ENCODE measurements at regions not wholly inside any gene's neighbourhood (a gene's known extent, or its start where the extent isn't known, plus 50 kb on each side); places are given as distances from the start of the nearest gene placed in this dataset.
A peak's percentile ranks its signal among the peaks of the same experiment; 100 is the strongest.

DNA sequence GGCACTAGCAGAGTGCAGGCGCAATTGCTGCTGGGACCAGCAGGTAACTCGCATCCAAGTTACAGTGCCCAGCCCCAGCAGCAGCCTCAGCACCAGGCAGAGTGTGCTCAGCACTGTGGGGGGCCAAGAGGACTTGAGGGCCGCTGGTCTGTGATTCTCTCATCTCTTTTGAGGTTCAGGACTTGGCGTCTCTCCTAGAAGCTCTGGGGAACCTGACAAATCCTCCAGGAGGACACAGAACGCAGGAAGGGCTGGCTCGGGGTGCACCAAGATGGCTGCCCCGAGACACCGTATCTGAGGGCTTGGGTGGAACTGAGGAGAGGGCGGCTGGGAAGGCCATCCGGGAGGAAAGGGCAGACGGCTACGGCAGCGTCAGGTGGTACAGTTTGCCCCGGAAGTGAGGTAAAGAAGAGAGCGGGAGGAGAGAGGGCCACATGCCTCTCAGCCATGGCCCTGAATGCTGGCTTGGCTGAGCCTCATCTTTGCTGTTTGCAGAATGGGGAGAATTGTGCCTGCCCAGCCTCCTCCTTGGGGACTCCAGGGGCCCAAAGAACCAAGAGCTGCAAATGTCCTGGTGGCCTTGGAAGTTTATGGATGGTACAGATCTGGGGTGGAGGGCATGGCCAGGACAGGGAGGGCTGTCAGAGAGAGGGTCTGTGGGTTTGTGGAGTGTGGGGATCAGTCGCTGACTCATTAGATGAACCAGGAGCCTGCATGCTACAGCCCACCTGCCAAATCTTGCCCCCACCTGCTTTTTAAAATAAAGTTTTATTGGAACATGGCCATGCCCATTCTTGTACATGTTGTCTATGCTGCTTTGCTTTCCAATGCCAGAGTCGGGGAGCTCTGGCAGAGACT is 78.0 kb downstream of the MYEOV start:
- no peak overlapping the region for H3K4me3 ChIP-seq (ENCODE audit: low read depth, poor library complexity, severe bottlenecking)
- peak; percentile 9 to 45 for DNase-seq (ENCODE audit: low spot score in 2 of 2)
- WGBS, 2 donors: 88 to 90% methylated on average over 17 of the region's 17 CpGs
- TF ChIP-seq, protein P1, sequence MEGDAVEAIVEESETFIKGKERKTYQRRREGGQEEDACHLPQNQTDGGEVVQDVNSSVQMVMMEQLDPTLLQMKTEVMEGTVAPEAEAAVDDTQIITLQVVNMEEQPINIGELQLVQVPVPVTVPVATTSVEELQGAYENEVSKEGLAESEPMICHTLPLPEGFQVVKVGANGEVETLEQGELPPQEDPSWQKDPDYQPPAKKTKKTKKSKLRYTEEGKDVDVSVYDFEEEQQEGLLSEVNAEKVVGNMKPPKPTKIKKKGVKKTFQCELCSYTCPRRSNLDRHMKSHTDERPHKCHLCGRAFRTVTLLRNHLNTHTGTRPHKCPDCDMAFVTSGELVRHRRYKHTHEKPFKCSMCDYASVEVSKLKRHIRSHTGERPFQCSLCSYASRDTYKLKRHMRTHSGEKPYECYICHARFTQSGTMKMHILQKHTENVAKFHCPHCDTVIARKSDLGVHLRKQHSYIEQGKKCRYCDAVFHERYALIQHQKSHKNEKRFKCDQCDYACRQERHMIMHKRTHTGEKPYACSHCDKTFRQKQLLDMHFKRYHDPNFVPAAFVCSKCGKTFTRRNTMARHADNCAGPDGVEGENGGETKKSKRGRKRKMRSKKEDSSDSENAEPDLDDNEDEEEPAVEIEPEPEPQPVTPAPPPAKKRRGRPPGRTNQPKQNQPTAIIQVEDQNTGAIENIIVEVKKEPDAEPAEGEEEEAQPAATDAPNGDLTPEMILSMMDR (IDR thresholded peaks at IDR 0.05): no peak
- TF ChIP-seq POLR2A (IDR thresholded peaks at IDR 0.05): no peak
- intact Hi-C loops (cut with DNase I; ENCODE audit: low total_unique reads): no loop called here

GRCh38 chr11:69372589-69373250 is 78.8 kb downstream of the MYEOV start:
- 87 to 88% methylated on average over 13 of the region's 13 CpGs for WGBS, 2 donors
- TF ChIP-seq, protein P1 (IDR thresholded peaks at IDR 0.05): no peak
- no peak for TF ChIP-seq POLR2A (IDR thresholded peaks at IDR 0.05)
- intact Hi-C loops (cut with DNase I; ENCODE audit: low total_unique reads): no loop called here
- DNase-seq (ENCODE audit: low spot score in 2 of 2): peak in 1 of 2 donors; percentile 52
- no peak overlapping the region for H3K4me3 ChIP-seq (ENCODE audit: low read depth, poor library complexity, severe bottlenecking)

- intact Hi-C loops (cut with DNase I; ENCODE audit: low total_unique reads): no loop called here
- no peak for TF ChIP-seq POLR2A (IDR thresholded peaks at IDR 0.05)
- TF ChIP-seq, protein P1 (IDR thresholded peaks at IDR 0.05): no peak
- DNase-seq (ENCODE audit: low spot score in 2 of 2): peak in 1 of 2 donors; percentile 46
- 95 to 97% methylated on average over 2 of the region's 2 CpGs for WGBS, 2 donors
- H3K4me3 ChIP-seq (ENCODE audit: low read depth, poor library complexity, severe bottlenecking): no peak overlapping the region
Observed at GRCh38 chr11:69373251-69373635, 79.3 kb downstream of the MYEOV start.

DNA sequence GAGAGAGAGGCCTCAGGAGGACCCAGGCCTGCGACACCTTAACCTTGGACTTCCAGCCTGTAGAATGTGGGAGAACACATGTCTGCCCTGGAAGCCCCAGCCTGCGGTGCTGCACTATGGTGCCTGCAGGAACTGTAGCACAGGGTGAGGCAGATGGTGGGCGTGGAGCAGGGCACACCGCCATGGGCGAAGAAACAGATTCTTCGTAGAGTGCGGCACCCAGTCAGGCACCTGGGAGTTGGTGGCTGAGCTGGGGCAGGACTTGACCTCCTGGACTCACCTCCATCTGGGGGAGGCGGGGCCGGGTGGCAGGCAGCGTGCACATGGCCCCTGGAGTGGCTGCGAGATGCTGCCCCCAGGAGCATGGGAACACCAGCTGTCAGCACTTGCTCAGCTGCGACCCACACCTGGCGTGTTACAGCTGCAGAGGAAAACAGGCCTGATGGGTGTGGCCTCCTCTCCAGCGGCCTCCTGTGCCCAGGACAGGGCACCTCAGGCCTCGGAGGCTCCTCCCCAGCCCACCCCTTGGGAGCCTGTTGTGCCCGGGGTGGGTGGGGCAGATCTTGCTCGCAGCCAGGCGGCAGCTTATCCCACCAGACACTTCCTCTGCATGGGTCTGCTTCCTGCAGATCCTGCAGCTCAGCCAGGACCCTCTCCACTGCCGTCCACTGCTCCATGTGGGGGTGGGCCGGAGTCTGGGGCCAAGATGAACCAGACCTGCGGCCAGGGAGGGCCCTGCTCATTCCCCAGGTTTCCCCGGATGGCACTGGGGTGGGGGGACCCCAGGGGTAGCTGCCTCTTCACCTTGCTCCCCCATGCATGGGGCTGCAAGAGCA is 80.4 kb downstream of the MYEOV start:
- 53 to 61% methylated on average over 17 to 18 of the region's 22 CpGs for WGBS, 2 donors
- peak; percentile 14 to 83 for DNase-seq (ENCODE audit: low spot score in 2 of 2)
- intact Hi-C loops (cut with DNase I; ENCODE audit: low total_unique reads): no loop called here
- no peak overlapping the region for H3K4me3 ChIP-seq (ENCODE audit: low read depth, poor library complexity, severe bottlenecking)
- TF ChIP-seq POLR2A (IDR thresholded peaks at IDR 0.05): no peak
- TF ChIP-seq, protein P1 (IDR thresholded peaks at IDR 0.05): no peak

DNA sequence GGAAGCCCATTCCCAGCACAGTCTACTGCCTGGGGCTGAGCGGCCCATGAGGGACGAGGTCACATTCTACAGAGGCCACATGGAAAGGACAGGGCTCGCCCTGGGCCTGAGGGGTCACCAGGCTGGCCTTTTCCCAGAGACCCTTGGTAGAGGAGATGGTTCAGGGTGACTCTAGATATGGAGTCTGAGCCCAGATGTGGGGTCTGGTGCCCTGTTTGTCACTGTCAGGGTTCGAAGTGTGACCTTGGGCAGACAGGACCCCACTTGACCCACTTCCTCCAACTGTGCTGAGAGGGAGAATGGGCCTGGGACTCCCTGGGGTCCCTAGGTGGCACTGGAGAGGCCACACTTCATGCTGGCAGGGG is 81.0 kb downstream of the MYEOV start:
- DNase-seq (ENCODE audit: low spot score in 2 of 2): no peak
- no peak for TF ChIP-seq POLR2A (IDR thresholded peaks at IDR 0.05)
- TF ChIP-seq, protein P1 (IDR thresholded peaks at IDR 0.05): no peak
- 83 to 96% methylated on average over 4 of the region's 4 CpGs for WGBS, 2 donors
- no peak overlapping the region for H3K4me3 ChIP-seq (ENCODE audit: low read depth, poor library complexity, severe bottlenecking)
- intact Hi-C loops (cut with DNase I; ENCODE audit: low total_unique reads): no loop called here

All from lower leg skin (tissue), 4 donors.